HG03045 (cell line): ENCODE measurements at regions not wholly inside any gene's neighbourhood (a gene's known extent, or its start where the extent isn't known, plus 50 kb on each side); places are given as distances from the start of the nearest gene placed in this dataset.
"Not testable (repeated sequence)": the region's sequence is repeated elsewhere in the genome, so short reads cannot be mapped to it uniquely, and the experiment has no call there.

Source experiments
- ATAC-seq: cut with Tn5 transposase; IDR thresholded peaks from one replicate; pipeline ENCODE4 v1.9.1; 2021; ENCODE audit warnings: mild to moderate bottlenecking, moderate library complexity; ENCODE audit not compliant: unreplicated experiment

DNA sequence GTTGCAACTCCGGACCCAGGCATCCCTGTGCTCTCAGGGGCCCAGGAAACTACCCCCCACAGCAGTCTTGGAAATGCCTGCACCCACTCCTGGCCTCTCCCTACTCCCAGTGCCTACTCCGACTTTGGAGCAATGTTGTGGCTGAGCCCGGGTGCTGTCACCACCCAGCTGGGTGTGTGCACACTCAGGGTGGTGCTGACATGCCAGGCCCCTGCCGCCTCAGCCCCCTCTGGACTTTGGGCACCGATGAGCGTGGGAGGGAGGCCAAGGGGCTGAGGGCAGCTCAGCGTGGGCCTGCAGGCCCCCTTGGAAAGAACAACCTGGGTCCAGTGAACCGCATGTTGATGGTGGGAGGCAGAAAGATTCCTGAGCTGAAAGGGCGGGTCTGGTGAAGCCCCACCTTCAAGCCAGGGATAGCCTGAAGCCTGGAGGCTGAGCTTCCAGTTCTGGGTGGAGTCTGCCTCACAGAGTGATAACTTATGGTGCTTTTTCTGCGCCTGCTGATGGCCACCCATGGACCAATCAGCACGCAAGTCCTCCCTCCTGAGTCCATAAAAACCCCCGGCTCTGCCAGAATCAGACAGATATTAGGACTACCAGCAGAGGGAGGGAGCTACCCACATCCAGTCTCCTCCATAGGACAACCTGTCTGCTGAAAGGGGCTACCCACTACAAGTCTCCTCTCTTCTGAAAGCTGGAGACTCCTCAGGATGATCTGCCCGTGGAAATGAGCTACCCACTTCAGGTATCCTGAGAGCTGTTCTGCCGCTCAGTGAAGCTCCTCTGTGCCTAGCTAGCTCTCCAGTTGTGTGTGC, 380.4 kb upstream of the SORCS1 start:
- no peak for ATAC-seq

DNA sequence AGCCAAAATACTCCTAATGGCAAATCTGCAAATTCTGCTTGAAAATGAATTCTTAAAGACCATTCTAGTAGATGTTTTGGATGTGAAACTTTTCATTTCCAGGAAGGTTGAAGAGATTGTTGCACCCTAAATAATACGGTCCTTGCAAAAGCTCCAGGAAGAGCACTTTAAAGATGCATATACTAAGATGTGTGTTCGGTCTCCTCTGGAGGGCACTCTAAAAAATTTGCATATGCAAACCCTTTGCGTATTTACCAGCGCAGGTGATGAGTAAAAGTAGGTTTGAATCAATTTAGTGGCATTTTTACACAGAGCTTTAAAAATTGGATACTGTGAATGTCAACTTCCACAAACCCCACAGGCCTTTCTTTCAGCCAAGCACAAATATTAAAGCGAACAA, 378.1 kb upstream of the SORCS1 start:
- ATAC-seq, result no peak

DNA sequence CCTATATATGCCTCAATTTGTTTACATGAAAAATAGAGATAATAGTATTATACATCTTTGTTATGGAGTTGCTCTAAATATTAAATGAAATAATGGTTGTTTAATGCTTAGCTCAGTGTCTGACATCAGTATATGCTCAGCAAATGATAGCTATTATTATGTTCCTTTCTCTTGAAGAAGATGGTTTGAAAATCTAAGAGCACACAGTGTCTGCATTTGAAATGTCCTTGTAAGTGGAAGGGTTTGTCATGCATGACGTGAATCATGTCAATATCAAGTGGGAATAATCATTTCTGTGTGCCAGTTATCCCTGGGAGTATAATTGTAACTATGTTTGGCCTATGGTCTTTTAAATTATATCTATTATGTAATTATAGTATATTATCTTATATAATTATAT, 377.5 kb upstream of the SORCS1 start:
- ATAC-seq, result no peak

DNA sequence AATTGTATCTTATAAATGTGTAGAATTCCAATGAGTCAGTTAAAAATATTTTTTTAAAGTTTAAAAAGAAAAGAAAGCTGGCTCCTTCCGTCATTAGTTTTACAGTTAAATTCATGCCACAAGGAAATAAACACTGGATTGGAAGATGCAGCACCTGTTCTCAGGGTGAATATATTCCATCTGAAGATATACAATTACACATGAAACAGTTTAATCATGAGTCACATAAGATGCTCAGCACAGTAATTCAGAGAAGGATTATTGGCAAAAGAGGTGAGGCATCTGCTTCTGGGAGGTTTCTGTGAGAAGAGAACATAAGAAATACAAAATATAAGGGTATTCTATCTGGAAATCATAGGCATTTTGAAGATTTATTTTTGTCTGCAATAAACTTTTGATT, 376.5 kb upstream of the SORCS1 start:
- ATAC-seq, result no peak

DNA sequence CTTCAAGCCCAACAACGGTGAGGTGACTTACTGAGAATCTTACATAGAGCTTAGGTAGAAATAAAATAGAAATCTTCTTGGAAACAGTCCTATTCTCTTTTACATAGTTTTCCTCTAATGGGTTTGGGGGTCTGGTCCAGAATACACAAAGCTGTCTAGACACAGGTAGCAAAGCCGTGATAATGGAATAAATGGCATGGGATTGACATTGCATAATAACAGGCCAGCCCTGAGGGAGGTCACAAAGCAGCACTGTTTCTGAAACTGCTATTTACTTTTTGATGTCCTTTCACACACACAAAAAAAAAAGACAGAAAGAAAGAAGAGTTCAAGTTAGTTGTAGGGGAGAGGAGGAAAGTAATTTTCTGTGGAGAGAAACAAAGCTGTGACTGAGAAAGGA, 364.8 kb upstream of the SORCS1 start:
- no peak for ATAC-seq

DNA sequence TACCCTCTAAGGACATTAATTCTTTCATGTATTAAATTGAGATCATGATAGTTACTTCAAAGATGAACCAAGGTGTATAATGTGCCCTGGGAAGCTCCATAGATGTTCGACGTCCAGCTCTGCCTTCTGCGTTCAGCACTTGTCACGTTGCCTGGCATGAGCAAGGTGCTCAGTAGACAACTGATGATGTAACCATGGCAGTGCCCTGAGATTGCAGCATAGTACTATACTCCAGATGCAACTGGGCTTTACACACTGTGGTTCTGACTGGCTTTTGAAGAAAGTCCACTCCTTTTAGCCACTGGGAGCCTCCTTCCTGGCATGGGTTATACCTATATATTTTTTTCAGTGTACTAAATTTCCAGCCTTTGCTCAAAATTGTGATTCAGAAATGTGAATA, 355.8 kb upstream of the SORCS1 start:
- no peak for ATAC-seq

DNA sequence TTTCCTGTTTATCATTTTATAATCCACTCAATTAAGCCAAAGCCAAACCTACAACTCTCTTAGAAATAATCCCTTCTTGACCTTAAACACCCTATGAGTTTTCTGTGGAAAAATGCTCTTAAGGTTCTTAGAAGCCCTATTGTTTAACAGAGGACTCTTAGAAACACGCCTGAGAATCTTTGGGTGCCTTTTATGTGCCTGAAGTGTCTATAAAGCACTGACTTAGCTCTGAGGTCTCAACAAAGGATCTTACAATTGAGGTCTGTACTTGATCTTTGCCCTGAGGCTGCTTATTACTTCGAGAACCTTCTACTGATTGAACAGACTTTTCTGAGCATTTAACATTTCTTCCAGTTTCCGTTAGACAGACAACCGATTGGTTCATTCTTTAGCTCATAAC, 353.3 kb upstream of the SORCS1 start:
- ATAC-seq, result no peak

DNA sequence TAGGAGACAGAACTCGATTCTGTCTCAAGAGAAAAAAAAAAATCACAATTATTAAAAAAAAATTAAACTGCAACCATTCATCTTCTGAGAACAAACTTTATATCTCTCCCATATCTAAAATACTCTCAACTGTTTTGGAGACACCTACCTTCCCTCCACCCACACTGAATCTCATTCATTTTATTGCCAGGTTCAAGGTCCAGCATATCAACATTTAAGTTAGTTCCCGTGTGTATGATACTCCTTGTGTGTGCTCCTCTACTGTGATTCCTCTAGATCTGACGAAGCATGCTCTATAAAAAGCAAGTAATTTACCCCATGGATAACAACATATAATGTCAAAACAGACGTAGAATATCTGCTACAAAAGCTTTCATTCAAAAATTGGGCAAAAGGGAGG, 351.8 kb upstream of the SORCS1 start:
- no peak for ATAC-seq

DNA sequence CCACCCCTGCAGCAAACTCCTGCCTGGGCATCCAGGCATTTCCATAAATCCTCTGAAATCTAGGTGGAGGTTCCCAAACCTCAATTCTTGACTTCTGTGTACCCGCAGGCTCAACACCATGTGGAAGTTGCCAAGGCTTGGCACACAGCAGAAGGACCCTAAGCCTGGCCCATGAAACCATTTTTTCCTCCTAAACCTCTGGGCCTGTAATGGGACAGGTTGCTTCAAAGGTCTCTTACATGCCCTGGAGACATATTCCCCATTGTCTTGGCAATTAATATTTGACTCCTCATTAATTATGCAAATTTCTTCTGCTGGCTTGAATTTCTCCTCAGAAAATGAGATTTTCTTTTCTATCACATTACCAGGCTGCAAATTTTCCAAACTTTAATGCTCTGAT, 339.5 kb upstream of the SORCS1 start:
- not testable (repeated sequence) for ATAC-seq

DNA sequence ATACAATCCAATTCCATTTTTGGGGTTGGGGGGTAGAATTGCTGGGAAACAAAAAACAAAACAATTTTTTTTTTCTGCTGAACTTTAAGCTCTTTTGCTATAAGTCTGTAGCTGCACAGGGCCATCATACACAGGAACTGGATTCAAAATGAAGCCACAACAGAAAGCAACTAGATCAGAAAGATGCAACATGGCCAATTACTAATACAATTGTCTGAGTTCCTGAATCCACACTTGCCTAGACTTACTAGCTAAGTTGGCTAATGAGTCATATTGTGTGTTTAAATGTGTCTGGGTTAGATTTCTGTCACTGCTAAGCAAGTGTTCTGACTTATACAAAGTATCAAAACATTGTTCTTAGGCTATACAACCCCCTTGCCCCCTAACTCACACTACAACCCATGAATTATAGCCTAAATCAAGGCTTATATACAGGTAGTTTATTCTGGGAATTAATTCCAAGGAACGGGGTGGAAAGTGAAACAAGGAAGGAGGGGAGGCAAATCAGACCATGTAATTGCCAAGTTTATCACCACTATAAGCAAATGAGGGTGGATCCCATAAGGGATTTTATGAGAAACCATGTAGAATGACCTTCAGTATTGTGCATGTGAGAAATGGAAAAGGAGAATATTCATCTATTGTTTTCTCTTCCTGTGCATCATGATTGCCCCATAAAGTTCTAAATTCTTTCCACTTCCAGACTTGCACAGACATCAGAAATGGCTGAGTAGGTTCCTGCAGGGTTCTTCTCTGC, 337.9 kb upstream of the SORCS1 start:
- ATAC-seq, result no peak

DNA sequence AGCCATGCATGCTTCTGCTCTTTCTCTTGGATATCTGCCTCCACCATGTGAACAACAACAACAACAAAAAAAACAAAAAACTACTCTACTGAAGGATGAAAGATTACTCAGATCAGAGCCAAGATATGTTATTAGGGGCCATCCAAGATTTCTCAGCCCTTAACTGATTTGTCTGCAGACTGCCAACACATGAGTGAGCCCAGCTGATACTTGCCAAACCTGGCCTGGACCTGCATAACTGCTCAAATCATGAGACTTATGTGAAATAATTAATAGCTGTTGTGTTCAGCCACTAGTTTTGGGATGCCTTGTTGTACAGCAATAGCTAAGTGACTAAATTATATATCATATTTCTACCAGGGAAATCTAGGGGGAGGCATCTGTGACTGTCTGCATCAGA, 334.5 kb upstream of the SORCS1 start:
- ATAC-seq, result no peak

DNA sequence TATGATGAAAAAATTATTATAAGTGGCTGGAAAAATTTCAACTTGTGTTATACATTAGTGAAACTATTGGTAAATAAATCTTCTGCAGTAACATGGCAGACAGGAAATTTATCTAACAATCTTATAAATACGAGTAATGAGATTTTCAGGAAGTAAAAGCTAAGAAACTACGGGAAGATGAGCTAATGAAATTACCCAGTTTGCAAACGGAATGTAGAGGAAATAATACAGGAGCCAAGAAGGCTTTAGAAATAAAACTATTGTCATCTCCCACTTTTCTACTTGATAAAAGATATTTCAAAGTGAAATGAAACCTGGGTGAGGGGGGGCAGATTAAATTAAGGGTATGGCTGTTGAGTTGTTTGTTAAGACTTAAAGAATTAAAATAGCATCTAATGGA, 332.5 kb upstream of the SORCS1 start:
- no peak for ATAC-seq

DNA sequence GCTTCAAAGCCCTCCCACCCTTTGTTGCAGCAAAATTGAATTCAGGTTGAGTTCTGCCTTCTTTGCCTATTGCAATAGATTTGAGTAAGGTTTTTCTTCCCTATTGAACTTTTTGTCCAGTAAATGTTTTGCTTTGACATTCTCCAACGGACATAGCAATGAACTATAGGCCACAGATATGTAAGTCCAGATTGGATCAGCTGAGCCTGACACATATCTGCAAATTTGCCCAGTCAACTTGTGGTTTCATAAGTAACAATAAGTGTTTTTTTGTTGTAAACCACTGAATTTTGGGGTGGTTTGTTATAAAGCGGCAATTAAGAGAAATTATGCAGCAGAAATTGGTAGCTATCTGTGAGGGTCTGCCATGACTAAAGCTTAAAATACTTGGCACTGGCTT, 332.1 kb upstream of the SORCS1 start:
- no peak for ATAC-seq

DNA sequence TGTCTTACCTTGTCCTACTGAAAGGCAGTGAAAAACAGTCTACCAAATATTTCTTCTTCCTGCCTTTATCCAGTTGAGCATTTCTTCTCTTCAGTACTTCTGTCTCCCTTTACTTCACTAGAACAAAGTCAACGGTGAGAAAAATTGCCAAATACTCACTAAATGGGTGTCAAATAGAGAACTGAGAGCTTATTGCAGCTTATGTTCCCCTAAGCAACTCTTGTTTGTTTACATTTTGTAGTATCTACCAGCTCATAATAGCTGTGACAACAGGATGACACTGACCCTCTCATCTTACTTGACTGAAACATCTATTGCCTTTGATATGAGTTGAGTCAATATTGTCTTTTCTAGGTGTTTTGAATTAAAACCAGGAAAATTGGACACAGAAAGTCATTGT, 327.9 kb upstream of the SORCS1 start:
- ATAC-seq, result no peak

DNA sequence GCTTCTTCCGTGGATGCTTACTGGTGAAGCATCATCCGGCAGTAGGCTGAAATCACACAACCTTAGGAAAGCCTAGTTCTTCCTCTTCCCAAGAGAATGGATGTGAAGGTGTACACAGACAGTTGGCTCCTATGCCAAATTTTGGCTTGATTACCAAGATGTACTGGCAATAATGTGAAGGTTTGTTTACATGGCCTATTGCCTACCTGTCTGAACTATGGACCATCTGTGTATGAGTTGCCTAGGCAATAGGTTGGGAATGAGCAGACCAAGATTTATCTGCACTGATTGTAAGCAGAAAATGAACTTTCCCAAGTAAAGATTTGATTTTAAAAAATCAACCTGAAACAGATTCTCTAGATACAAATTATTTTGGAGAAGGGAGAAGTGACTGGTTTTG, 325.9 kb upstream of the SORCS1 start:
- no peak for ATAC-seq

DNA sequence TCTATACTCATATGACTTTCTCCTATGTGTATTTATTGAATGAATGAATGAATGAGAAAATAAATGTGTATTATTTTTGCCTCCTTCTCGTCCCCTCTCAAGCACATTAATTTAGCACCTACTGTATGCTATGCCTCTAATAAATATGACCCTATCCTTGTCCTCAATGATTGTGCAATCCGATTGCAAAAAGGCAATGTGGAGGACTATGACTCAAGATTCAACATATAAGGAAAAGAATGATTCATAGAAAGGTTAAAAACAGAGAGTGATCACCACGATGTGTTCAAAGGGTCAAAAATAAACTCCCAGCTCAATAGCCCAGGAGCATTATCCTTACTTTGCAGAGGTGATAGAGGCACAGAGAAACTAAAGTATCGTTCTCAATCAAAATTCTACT, 322.8 kb upstream of the SORCS1 start:
- no peak for ATAC-seq

DNA sequence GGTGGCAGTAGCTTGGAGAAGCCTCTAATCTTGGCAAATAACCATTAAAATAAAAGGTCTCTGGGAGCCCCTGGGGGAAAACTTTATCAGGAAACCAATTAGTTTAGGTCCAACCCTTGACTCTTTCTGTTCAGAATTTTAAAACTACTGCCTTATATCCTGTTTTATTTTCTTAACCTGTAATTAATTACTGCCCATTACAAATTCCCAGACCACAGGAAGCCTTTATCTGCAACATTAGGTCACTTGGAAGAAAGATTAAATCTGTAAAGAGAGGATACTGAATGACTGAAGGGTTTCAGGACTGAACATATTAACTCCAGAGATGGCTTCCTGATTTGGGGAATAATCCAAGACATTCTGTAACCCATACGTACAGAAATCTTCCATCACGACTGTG, 320.5 kb upstream of the SORCS1 start:
- no peak for ATAC-seq

DNA sequence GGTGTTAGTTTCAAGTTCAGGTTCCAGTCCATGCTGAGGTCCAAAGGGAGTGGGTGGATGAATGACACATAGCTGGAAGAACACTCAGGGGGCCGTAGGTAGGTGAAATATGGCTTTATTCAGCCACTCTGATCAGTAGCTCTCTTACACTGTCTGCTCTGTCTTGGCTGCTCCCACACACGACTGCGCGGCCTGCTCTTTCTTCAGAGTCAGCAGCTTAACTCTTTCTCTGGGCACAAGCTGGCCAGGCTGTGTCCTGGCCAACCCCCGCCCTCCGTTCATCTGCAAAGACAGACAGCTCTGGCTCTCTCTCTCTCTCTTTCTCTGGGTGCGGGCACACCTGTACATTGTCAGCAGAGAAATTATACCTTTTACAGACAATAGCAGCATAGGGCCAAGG, 317.4 kb upstream of the SORCS1 start:
- ATAC-seq, result no peak

DNA sequence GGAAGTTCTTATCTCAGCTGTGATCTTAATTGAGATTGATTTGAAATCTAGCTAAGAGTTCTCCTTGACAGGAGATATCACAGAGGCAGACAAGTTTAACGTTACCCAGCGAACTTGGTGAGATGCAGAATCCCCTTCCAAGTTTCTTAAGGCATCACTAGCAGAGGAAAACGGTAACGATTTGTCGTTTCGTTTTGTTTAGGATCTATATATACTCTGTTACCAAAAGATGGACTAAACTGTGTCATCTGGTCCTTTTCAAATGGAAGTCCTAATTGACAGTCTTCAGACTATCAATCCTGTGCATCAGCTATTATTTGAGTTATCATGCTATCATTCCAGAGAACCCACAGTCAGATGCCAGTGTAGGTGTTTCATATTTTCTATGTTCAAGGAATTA, 316.7 kb upstream of the SORCS1 start:
- ATAC-seq, result no peak

DNA sequence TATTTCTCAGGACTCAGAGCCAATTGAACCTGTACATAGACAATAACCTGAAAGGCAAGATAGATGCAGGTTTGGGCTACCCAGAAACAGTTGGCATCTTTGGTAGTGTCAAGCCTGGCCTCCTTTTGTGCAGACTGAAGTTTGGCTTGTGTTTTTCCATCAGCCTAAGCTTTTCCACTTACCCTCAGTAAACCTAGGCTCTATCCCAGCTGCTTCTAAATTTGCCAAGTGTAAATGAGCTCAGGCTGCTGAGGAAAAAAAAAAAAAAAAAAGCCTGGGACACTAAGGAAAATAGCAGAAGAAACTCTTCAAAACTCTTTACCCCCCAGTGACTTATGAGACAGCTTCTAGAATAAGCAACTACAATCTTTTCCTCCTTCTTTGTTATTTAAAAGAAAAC, 316.3 kb upstream of the SORCS1 start:
- ATAC-seq, result no peak

DNA sequence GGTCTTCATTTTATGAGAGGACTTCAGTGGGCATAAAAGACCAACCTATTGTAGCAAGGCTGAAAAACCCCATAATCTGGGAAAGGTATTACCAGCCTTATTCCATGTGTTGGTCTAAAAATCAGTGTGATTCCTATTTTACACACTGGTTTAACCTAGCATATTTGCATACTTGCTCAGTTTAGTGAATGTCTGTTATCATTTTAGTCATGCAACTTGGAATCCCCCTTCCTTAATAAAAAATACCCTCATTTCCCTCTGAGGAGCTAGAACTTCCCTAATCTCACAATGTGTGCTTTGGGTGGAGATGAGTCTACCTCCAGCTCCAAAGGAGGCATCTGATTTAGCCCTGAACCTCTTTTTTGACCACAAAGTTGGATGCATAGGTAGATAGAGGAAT, 312.8 kb upstream of the SORCS1 start:
- peak; percentile 62 for ATAC-seq

DNA sequence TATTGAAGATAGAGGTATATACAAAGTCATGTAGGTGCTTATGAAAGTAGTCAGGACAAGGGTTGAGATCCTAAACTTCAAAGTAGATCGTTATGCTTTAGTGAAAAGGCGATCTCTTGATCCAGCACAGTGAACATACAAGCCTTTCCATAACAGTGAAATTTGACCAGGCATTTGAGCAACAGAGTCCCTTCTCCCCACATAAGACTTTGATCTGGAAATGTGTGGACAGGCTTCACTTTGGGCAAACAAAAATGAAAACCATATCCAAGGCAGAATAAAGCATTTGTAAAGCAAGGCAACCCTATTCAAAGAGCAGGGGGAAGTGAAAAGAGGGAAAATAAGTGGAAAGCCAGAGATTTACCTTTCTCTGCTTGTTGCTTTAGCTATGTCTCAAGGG, 311.9 kb upstream of the SORCS1 start:
- no peak for ATAC-seq

DNA sequence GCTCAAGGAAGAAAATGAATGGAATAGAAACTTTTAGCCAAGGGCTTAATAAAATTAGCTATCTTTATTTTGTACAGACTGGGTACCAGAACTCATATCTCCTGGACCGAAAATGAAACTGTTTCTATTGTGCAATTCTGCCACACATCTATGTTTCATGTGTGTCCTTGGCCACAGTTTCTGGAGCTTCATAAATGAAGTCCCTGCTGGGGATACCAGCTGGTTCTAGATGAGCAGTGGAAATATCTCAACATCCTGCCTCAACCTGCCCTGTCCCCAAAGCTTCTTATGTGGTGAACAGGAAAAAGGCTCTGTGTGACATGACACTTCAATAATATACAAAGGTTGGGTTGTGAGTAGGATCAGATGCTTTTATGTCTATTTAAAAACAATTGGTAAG, 310.1 kb upstream of the SORCS1 start:
- no peak for ATAC-seq
